ENCODE measurements at regions not wholly inside any gene's neighbourhood (a gene's known extent, or its start where the extent isn't known, plus 50 kb on each side); places are given as distances from the start of the nearest gene placed in this dataset.

GRCh38 chr16:60704726-60705125 lies 1331.5 kb downstream of the CDH8 start:
- no peak for DNase-seq
- no peak overlapping the region for H3K4me3 ChIP-seq (ENCODE audit: low read depth in 2 of 2, low read length in 1 of 2)
- no peaks in the 10 kb centered on the region for H3K4me1 ChIP-seq (ENCODE audit: control insufficient read depth in 1 of 2, insufficient read depth in 2 of 2, low read depth in 1 of 2, low read length in 1 of 2)
- no peaks in the 10 kb centered on the region for H4K20me1 ChIP-seq (ENCODE audit: insufficient read depth)
- no peaks in the 10 kb centered on the region for H3K79me2 ChIP-seq (ENCODE audit: insufficient read depth)
- no peak overlapping the region for H3K27ac ChIP-seq (ENCODE audit: low read depth in 2 of 2, low read length in 1 of 2)
- no peaks in the 10 kb centered on the region for H3K9me3 ChIP-seq
- H3K4me2 ChIP-seq = no peak overlapping the region
- 0 out of 2 replicates have a peak, but pooled peaks cover 3% of the 10 kb centered on the region for H3K9me2 ChIP-seq
- TF ChIP-seq USF1 (IDR thresholded peaks at IDR 0.05; ENCODE audit: borderline replicate concordance, low read depth) = no peak
- TF ChIP-seq, protein P1, sequence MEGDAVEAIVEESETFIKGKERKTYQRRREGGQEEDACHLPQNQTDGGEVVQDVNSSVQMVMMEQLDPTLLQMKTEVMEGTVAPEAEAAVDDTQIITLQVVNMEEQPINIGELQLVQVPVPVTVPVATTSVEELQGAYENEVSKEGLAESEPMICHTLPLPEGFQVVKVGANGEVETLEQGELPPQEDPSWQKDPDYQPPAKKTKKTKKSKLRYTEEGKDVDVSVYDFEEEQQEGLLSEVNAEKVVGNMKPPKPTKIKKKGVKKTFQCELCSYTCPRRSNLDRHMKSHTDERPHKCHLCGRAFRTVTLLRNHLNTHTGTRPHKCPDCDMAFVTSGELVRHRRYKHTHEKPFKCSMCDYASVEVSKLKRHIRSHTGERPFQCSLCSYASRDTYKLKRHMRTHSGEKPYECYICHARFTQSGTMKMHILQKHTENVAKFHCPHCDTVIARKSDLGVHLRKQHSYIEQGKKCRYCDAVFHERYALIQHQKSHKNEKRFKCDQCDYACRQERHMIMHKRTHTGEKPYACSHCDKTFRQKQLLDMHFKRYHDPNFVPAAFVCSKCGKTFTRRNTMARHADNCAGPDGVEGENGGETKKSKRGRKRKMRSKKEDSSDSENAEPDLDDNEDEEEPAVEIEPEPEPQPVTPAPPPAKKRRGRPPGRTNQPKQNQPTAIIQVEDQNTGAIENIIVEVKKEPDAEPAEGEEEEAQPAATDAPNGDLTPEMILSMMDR (IDR thresholded peaks at IDR 0.05) = no peak
- no peak for TF ChIP-seq POLR2AphosphoS5 (IDR thresholded peaks at IDR 0.05; ENCODE audit: low read depth, low read length)
- no peak for TF ChIP-seq GATA2 (CRISPR knock-in tag; IDR thresholded peaks at IDR 0.05)
- no peak for TF ChIP-seq TEAD4 (IDR thresholded peaks at IDR 0.05; ENCODE audit: borderline replicate concordance, insufficient read depth)
- no peak for TF ChIP-seq SMC3 (IDR thresholded peaks at IDR 0.05; ENCODE audit: low read depth, low read length)
- TF ChIP-seq ZBTB33 (IDR thresholded peaks at IDR 0.05; ENCODE audit: borderline replicate concordance, low read depth) = no peak
- TF ChIP-seq GABPA (IDR thresholded peaks at IDR 0.05; ENCODE audit: low read depth) = no peak
- no peak for TF ChIP-seq PBX3 (IDR thresholded peaks at IDR 0.05)
- CTCF ChIA-PET = no interaction called here
- H3F3A ChIP-seq (replicated peaks; ENCODE audit: insufficient read depth) = no peaks in the 10 kb centered on the region
- WGBS (ENCODE audit: low lambda C conversion rate) = 27% methylated on average over 1 of the region's 1 CpG
- no peak overlapping the region for H3K9ac ChIP-seq
- H3K36me3 ChIP-seq (replicated peaks in 1 of 2; ENCODE audit: control insufficient read depth in 1 of 2, insufficient read depth in 2 of 2, low read length in 1 of 2) = no peaks in the 10 kb centered on the region
- H2AFZ ChIP-seq (ENCODE audit: low read depth) = no peak overlapping the region
- no peaks in the 10 kb centered on the region for H3K27me3 ChIP-seq (ENCODE audit: insufficient read depth)
- POLR2A ChIA-PET = no interaction called here

- CTCF ChIA-PET = no interaction called here
- H3K4me2 ChIP-seq = no peak overlapping the region
- no peak for TF ChIP-seq NRF1 (IDR thresholded peaks at IDR 0.05; ENCODE audit: low read depth, low read length)
- TF ChIP-seq ZBTB33 (IDR thresholded peaks at IDR 0.05; ENCODE audit: borderline replicate concordance, low read depth) = no peak
- TF ChIP-seq RXRA (IDR thresholded peaks at IDR 0.05; ENCODE audit: borderline replicate concordance, low read depth) = no peak
- no peak for TF ChIP-seq YY1 (IDR thresholded peaks at IDR 0.05; ENCODE audit: low read depth)
- TF ChIP-seq MEF2A (IDR thresholded peaks at IDR 0.05; ENCODE audit: borderline replicate concordance, low read depth) = no peak
- TF ChIP-seq FOSL2 (IDR thresholded peaks at IDR 0.05; ENCODE audit: borderline replicate concordance, low read depth) = no peak
- no peak for TF ChIP-seq GATA2 (CRISPR knock-in tag; IDR thresholded peaks at IDR 0.05)
- TF ChIP-seq, protein P2, sequence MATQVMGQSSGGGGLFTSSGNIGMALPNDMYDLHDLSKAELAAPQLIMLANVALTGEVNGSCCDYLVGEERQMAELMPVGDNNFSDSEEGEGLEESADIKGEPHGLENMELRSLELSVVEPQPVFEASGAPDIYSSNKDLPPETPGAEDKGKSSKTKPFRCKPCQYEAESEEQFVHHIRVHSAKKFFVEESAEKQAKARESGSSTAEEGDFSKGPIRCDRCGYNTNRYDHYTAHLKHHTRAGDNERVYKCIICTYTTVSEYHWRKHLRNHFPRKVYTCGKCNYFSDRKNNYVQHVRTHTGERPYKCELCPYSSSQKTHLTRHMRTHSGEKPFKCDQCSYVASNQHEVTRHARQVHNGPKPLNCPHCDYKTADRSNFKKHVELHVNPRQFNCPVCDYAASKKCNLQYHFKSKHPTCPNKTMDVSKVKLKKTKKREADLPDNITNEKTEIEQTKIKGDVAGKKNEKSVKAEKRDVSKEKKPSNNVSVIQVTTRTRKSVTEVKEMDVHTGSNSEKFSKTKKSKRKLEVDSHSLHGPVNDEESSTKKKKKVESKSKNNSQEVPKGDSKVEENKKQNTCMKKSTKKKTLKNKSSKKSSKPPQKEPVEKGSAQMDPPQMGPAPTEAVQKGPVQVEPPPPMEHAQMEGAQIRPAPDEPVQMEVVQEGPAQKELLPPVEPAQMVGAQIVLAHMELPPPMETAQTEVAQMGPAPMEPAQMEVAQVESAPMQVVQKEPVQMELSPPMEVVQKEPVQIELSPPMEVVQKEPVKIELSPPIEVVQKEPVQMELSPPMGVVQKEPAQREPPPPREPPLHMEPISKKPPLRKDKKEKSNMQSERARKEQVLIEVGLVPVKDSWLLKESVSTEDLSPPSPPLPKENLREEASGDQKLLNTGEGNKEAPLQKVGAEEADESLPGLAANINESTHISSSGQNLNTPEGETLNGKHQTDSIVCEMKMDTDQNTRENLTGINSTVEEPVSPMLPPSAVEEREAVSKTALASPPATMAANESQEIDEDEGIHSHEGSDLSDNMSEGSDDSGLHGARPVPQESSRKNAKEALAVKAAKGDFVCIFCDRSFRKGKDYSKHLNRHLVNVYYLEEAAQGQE (IDR thresholded peaks at IDR 0.05; ENCODE audit: low read depth, low read length) = no peak
- TF ChIP-seq RAD21 (IDR thresholded peaks at IDR 0.05; ENCODE audit: low read length) = no peak
These were observed 1333.1 kb downstream of the CDH8 start for GRCh38 chr16:60703096-60703495.

More at GRCh38 chr16:60703096-60703495, 1333.1 kb downstream of the CDH8 start:
- Histone ChIP-seq H3K79me2 (ENCODE audit: insufficient read depth) (no peaks in the 10 kb centered on the region), H3K4me1 (ENCODE audit: control insufficient read depth in 1 of 2, insufficient read depth in 2 of 2, low read depth in 1 of 2, low read length in 1 of 2) (no peaks in the 10 kb centered on the region), H3F3A (replicated peaks; ENCODE audit: insufficient read depth) (no peaks in the 10 kb centered on the region), H4K20me1 (ENCODE audit: insufficient read depth) (no peaks in the 10 kb centered on the region), H3K9me3 (no peaks in the 10 kb centered on the region), H3K36me3 (replicated peaks in 1 of 2; ENCODE audit: control insufficient read depth in 1 of 2, insufficient read depth in 2 of 2, low read length in 1 of 2) (no peaks in the 10 kb centered on the region), H3K27me3 (ENCODE audit: insufficient read depth) (no peaks in the 10 kb centered on the region), H3K27ac (ENCODE audit: low read depth in 2 of 2, low read length in 1 of 2) (no peak overlapping the region), H3K4me3 (ENCODE audit: low read depth in 2 of 2, low read length in 1 of 2) (no peak overlapping the region), H3K9me2 (no peaks in the 10 kb centered on the region), H2AFZ (ENCODE audit: low read depth) (no peak overlapping the region), H3K9ac (no peak overlapping the region)
- POLR2A ChIA-PET = no interaction called here
- no peak for DNase-seq
- WGBS (ENCODE audit: low lambda C conversion rate) = 12% methylated on average over 3 of the region's 3 CpGs

Measured in SK-N-SH (cell line).